ENCODE measurements at regions not wholly inside any gene's neighbourhood (a gene's known extent, or its start where the extent isn't known, plus 50 kb on each side); places are given as distances from the start of the nearest gene placed in this dataset.

GRCh38 chr6:169968541-169969270 lies 217.3 kb downstream of the ERMARD start:
- H3K27ac ChIP-seq, result no peak overlapping the region
- TF ChIP-seq CTCF (conservative IDR thresholded peaks at IDR 0.05), result no peak

- no peak overlapping the region for H3K27ac ChIP-seq
- no peak for TF ChIP-seq CTCF (conservative IDR thresholded peaks at IDR 0.05)
These were observed 216.3 kb downstream of the ERMARD start for GRCh38 chr6:169967687-169968086.

GRCh38 chr6:169966312-169967181 lies 215.1 kb downstream of the ERMARD start:
- no peak overlapping the region for H3K27ac ChIP-seq
- no peak for TF ChIP-seq CTCF (conservative IDR thresholded peaks at IDR 0.05)

- no peak for TF ChIP-seq CTCF (conservative IDR thresholded peaks at IDR 0.05)
These were observed 214.4 kb downstream of the ERMARD start for GRCh38 chr6:169965657-169966311.

GRCh38 chr6:169965239-169965638 lies 213.8 kb downstream of the ERMARD start:
- H3K27ac ChIP-seq, result no peak overlapping the region
- TF ChIP-seq CTCF (conservative IDR thresholded peaks at IDR 0.05), result no peak

More at GRCh38 chr6:169965657-169966311, 214.4 kb downstream of the ERMARD start:
- no peak overlapping the region for H3K27ac ChIP-seq

GRCh38 chr6:169964486-169965180 lies 213.2 kb downstream of the ERMARD start:
- no peak for TF ChIP-seq CTCF (conservative IDR thresholded peaks at IDR 0.05)
- H3K27ac ChIP-seq, result no peak overlapping the region
